ENCODE measurements at regions not wholly inside any gene's neighbourhood (a gene's known extent, or its start where the extent isn't known, plus 50 kb on each side); places are given as distances from the start of the nearest gene placed in this dataset.
"Not testable (repeated sequence)": the region's sequence is repeated elsewhere in the genome, so short reads cannot be mapped to it uniquely, and the experiment has no call there.

DNA sequence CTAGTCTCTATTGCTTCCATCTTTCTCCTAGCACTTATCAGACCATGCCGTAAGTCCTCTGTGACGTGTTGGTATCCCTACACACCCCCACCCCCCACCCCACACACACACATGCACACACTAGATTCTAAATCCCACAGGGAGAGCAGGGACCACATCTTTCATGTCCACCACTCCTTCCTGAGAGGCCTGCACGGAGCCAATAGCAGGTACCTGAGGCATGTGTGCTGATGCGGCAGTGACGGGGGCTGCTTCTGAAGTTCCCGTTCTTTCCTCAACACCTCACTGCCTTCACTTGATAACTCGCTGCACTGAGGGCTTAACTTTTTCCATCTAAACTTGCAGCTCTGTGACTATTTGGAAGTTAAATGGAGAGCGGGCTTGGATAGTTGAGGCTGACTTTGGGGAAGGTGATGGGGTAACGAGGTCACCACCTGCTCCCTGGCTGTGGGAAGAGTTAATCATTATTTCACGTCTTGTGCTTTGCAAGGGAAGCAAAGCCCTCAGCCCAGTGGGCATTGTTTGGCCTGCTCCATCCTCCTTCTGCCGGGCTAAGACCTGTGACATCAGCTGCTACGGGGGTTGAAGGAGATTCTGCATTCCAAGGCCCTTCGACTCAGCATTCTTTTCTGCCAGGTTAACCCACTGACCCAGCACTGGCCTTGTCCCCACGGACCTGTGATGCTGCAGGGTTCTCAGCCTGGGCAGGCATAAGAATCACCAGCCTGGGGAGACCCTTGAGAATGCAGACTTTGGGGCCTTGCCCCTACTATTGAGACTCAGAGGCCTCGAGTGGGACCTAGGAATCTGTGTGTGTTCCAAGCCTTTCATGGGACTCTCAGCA, 187.8 kb downstream of the ANKRD60 start:
- H3K27me3 ChIP-seq (ENCODE audit: insufficient read depth, low read length), result no peaks in the 10 kb centered on the region
- H3K4me3 Mint-ChIP-seq, result no peak overlapping the region
- H3K9me3 Mint-ChIP-seq, result no peaks in the 10 kb centered on the region
- H3K27me3 Mint-ChIP-seq, result peaks cover 10 to 15% of the 10 kb centered on the region in 2 donors
- H3K4me3 ChIP-seq (ENCODE audit: low read length in 2 of 2), result no peak overlapping the region
- ChIA-PET POLR2A (ENCODE audit: partially characterized antibody) (no interaction called here), CTCF (ENCODE audit: partially characterized antibody) (no interaction called here)
- intact Hi-C loops (cut with micrococcal nuclease), result no loop called here
- H3K27ac Mint-ChIP-seq, result no peak overlapping the region
- no peak for DNase-seq
- H3K27ac ChIP-seq (ENCODE audit: low read depth, low read length), result no peak overlapping the region
- H3K36me3 Mint-ChIP-seq, result no peaks in the 10 kb centered on the region
- H3K4me1 ChIP-seq (ENCODE audit: insufficient read depth, low read length), result no peaks in the 10 kb centered on the region
- no peaks in the 10 kb centered on the region for H3K36me3 ChIP-seq (ENCODE audit: insufficient read depth, low read length)
- H3K4me1 Mint-ChIP-seq, result peaks cover 0 to 2% (median 0%) of the 10 kb centered on the region in 4 donors
- H3K9me3 ChIP-seq (ENCODE audit: control insufficient read depth in 1 of 2, low read length in 2 of 2), result no peaks in the 10 kb centered on the region

DNA sequence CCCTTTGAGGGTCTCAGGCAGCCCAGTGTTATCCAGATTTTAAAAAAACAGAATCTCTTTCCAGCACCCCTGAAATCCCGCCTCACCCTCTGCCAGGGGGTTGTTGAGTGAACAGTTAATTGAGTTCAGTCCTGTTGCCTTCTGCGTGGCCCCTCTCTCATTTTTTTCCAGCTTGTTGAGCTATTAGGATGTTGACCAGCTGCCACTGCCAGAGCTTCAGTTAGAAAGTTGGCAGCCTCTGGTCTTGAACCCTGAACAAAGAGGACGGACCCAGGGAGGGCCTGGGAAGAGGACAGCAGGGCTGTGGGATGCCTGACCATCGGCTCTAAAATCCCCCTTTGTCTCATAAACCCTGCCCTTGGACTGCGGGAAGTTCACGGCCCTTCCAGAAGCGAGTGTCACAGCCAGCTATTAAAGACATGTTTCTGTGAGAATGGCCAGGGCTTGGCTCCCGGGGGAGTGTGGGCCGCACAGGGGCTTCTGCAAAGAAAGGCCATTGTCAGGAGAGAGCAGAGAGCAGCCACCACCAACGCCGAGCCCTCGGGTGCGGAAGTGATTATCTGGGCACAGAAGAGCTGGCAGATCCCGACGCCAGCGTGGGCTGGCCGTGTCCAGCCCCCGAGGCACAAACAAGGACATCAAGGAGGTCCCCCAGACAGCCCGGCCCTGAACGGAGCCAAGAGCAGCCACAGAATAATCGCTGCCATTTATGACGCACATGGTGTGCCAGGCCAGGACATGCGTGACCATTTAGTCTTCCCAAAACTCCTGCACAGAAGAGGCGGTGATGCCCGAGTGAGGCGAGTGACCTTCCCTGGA, 189.0 kb downstream of the ANKRD60 start:
- ChIA-PET CTCF (ENCODE audit: partially characterized antibody) (no interaction called here), POLR2A (ENCODE audit: partially characterized antibody) (no interaction called here)
- DNase-seq, result no peak
- no peak overlapping the region for H3K4me3 ChIP-seq (ENCODE audit: low read length in 2 of 2)
- Mint-ChIP-seq H3K27me3 (peaks cover 10 to 19% of the 10 kb centered on the region in 2 donors), H3K9me3 (peaks cover 0 to 1% (median 0%) of the 10 kb centered on the region in 8 donors), H3K4me3 (no peak overlapping the region), H3K36me3 (no peaks in the 10 kb centered on the region), H3K27ac (peak overlapping the region in 1 of 7 donors; percentile 31), H3K4me1 (peaks cover 0 to 2% (median 0%) of the 10 kb centered on the region in 4 donors)
- intact Hi-C loops (cut with micrococcal nuclease), result no loop called here
- no peaks in the 10 kb centered on the region for H3K36me3 ChIP-seq (ENCODE audit: insufficient read depth, low read length)
- no peaks in the 10 kb centered on the region for H3K9me3 ChIP-seq (ENCODE audit: control insufficient read depth in 1 of 2, low read length in 2 of 2)
- no peaks in the 10 kb centered on the region for H3K27me3 ChIP-seq (ENCODE audit: insufficient read depth, low read length)
- H3K27ac ChIP-seq (ENCODE audit: low read depth, low read length), result no peak overlapping the region
- H3K4me1 ChIP-seq (ENCODE audit: insufficient read depth, low read length), result no peaks in the 10 kb centered on the region

DNA sequence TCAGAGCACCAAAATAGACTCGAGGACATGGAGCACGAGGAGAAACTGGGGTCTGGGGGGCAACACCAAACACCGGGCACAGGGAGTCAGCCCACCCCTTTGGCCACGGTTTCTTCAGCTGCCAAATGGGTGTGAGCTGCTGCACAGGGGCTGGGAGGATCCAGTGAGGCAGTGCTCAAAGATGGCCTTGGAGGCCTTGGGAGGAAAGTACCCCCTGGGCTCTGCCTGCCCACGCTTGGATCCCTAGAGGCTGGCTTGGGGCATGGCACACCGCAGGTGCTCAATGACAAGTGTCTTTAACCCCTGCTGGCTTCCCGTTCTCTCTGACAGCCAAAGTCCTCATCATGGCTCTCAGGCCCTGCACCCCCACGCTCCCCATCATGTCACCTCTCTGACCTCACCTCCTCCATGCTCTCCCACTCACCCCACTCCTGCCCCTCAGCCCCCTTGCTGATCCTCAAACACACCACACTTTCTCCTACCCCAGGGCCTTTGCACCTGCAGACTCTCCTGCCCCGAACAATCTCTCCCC, 190.3 kb downstream of the ANKRD60 start:
- ChIA-PET POLR2A (ENCODE audit: partially characterized antibody) (no interaction called here), CTCF (ENCODE audit: partially characterized antibody) (no interaction called here)
- Mint-ChIP-seq H3K27ac (peak overlapping the region in 1 of 7 donors; percentile 49), H3K4me3 (no peak overlapping the region), H3K4me1 (peaks cover 0 to 2% (median 0%) of the 10 kb centered on the region in 4 donors), H3K27me3 (peaks cover 15 to 24% of the 10 kb centered on the region in 2 donors), H3K36me3 (no peaks in the 10 kb centered on the region), H3K9me3 (peaks cover 0 to 1% (median 0%) of the 10 kb centered on the region in 8 donors)
- intact Hi-C loops (cut with micrococcal nuclease), result no loop called here
- DNase-seq, result no peak
- no peaks in the 10 kb centered on the region for H3K36me3 ChIP-seq (ENCODE audit: insufficient read depth, low read length)
- H3K27me3 ChIP-seq (ENCODE audit: insufficient read depth, low read length), result no peaks in the 10 kb centered on the region
- no peak overlapping the region for H3K27ac ChIP-seq (ENCODE audit: low read depth, low read length)
- H3K4me3 ChIP-seq (ENCODE audit: low read length in 2 of 2), result no peak overlapping the region
- no peaks in the 10 kb centered on the region for H3K4me1 ChIP-seq (ENCODE audit: insufficient read depth, low read length)
- H3K9me3 ChIP-seq (ENCODE audit: control insufficient read depth in 1 of 2, low read length in 2 of 2), result no peaks in the 10 kb centered on the region

DNA sequence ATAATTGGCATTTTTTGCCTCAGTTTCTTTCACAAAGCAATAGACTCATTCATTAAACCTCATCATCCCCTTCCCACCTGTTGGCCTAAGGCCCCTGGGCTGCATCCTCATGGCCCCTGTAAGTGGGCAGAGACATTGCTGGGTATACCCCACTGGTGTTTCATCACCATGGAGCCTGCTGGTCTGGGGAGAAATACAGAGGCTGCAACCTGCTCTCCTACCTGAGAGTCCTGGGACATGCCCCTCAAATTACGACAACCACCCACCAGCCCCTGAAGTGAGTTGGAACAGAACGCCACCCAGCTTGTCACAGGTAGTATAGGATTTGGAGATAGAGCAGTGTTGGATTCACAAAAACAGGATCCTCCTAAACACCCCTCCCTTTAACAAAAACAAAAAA, 190.8 kb downstream of the ANKRD60 start:
- Histone ChIP-seq H3K27ac (ENCODE audit: low read depth, low read length) (no peak overlapping the region), H3K36me3 (ENCODE audit: insufficient read depth, low read length) (no peaks in the 10 kb centered on the region), H3K27me3 (ENCODE audit: insufficient read depth, low read length) (no peaks in the 10 kb centered on the region), H3K9me3 (ENCODE audit: control insufficient read depth in 1 of 2, low read length in 2 of 2) (no peaks in the 10 kb centered on the region), H3K4me1 (ENCODE audit: insufficient read depth, low read length) (no peaks in the 10 kb centered on the region), H3K4me3 (ENCODE audit: low read length in 2 of 2) (no peak overlapping the region)
- H3K36me3 Mint-ChIP-seq, result no peaks in the 10 kb centered on the region
- no peak overlapping the region for H3K4me3 Mint-ChIP-seq
- H3K27me3 Mint-ChIP-seq, result peaks cover 16 to 25% of the 10 kb centered on the region in 2 donors
- H3K9me3 Mint-ChIP-seq, result peaks cover 0 to 4% (median 0%) of the 10 kb centered on the region in 8 donors
- intact Hi-C loops (cut with micrococcal nuclease), result no loop called here
- POLR2A ChIA-PET (ENCODE audit: partially characterized antibody), result no interaction called here
- peaks cover 0 to 2% (median 0%) of the 10 kb centered on the region in 4 donors for H3K4me1 Mint-ChIP-seq
- CTCF ChIA-PET (ENCODE audit: partially characterized antibody), result no interaction called here
- no peak overlapping the region for H3K27ac Mint-ChIP-seq
- DNase-seq, result no peak

DNA sequence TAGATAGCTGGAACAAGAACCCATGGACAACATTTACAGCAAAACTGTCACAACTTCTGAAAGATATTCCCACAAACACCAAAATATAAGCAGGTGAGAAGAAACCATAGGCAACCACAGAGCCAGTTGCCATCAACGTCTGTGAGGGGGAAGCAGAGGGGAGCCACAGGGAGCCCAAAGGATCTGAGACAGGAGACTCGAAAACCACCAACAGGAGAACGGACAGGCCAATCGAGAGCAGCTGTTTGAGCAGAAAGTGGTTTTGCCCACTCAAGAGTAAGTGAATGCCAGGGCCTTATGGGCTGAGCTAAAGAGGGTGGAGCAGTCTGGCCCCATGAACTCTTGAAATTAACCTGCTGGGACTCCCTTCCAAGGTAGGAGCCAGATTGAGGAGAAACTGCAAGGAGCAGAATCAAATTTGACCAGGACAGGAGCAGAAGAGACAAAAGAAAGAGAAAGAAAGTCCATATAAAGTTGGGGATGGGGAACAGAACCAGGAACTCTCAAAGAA, 195.4 kb downstream of the ANKRD60 start:
- no peak overlapping the region for H3K4me3 Mint-ChIP-seq
- ChIA-PET CTCF (ENCODE audit: partially characterized antibody) (no interaction called here), POLR2A (ENCODE audit: partially characterized antibody) (no interaction called here)
- no peak overlapping the region for H3K27ac Mint-ChIP-seq
- H3K27me3 Mint-ChIP-seq, result peaks cover 22 to 29% of the 10 kb centered on the region in 2 donors
- H3K36me3 Mint-ChIP-seq, result no peaks in the 10 kb centered on the region
- no peak for DNase-seq
- Histone ChIP-seq H3K9me3 (ENCODE audit: control insufficient read depth in 1 of 2, low read length in 2 of 2) (no peaks in the 10 kb centered on the region), H3K27ac (ENCODE audit: low read depth, low read length) (no peak overlapping the region), H3K27me3 (ENCODE audit: insufficient read depth, low read length) (no peaks in the 10 kb centered on the region), H3K4me1 (ENCODE audit: insufficient read depth, low read length) (no peaks in the 10 kb centered on the region), H3K4me3 (ENCODE audit: low read length in 2 of 2) (no peak overlapping the region), H3K36me3 (ENCODE audit: insufficient read depth, low read length) (no peaks in the 10 kb centered on the region)
- intact Hi-C loops (cut with micrococcal nuclease), result no loop called here
- peaks cover 0 to 4% (median 0%) of the 10 kb centered on the region in 8 donors for H3K9me3 Mint-ChIP-seq
- peaks cover 0 to 2% (median 0%) of the 10 kb centered on the region in 4 donors for H3K4me1 Mint-ChIP-seq

DNA sequence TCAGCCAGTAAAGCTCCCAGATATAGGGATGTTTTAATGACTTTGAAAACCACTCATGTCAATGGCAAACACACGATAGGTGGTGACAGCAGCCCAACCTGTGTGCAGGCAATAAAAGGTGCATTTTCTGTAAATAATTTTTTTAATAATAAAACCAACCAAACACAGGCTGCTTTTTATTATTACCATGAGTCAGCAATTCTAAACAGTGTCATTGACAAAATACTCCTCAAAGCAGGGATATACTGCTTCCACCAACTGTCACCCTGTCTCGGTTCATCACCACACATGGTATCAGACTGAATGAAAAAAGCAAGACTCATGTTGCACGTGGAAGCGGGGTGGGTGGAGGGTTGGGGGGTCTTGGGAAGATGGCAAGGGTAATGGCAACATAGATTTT, 195.9 kb downstream of the ANKRD60 start:
- no peak for DNase-seq
- H3K27me3 ChIP-seq (ENCODE audit: insufficient read depth, low read length), result no peaks in the 10 kb centered on the region
- peaks cover 0 to 2% (median 0%) of the 10 kb centered on the region in 4 donors for H3K4me1 Mint-ChIP-seq
- no peak overlapping the region for H3K4me3 Mint-ChIP-seq
- H3K27me3 Mint-ChIP-seq, result peaks cover 22 to 29% of the 10 kb centered on the region in 2 donors
- ChIA-PET CTCF (ENCODE audit: partially characterized antibody) (no interaction called here), POLR2A (ENCODE audit: partially characterized antibody) (no interaction called here)
- no peak overlapping the region for H3K27ac Mint-ChIP-seq
- H3K4me1 ChIP-seq (ENCODE audit: insufficient read depth, low read length), result no peaks in the 10 kb centered on the region
- H3K36me3 Mint-ChIP-seq, result no peaks in the 10 kb centered on the region
- H3K4me3 ChIP-seq (ENCODE audit: low read length in 2 of 2), result no peak overlapping the region
- peaks cover 0 to 4% (median 0%) of the 10 kb centered on the region in 8 donors for H3K9me3 Mint-ChIP-seq
- H3K27ac ChIP-seq (ENCODE audit: low read depth, low read length), result no peak overlapping the region
- intact Hi-C loops (cut with micrococcal nuclease), result no loop called here
- H3K36me3 ChIP-seq (ENCODE audit: insufficient read depth, low read length), result no peaks in the 10 kb centered on the region
- H3K9me3 ChIP-seq (ENCODE audit: control insufficient read depth in 1 of 2, low read length in 2 of 2), result no peaks in the 10 kb centered on the region

DNA sequence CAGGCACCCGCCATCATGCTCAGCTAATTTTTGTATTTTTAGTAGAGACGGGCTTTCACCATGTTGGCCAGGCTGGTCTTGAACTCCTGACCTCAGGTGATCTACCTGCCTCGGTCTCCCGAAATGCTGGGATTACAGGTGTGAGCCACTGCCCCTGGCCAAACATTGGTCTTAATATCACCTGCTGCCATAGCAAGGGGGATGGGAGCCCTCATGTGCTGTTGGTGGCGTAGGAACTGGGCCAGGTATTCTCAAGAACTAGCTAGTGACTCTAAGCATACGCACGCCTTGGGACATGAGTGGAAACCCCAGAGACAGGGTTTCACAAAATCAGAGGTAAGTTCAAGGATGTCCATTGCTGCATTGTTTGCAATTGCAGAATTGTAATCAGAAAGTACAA, 197.1 kb downstream of the ANKRD60 start:
- H3K27me3 ChIP-seq (ENCODE audit: insufficient read depth, low read length); H3K9me3 ChIP-seq (ENCODE audit: control insufficient read depth in 1 of 2, low read length in 2 of 2); H3K36me3 Mint-ChIP-seq; H3K27ac ChIP-seq (ENCODE audit: low read depth, low read length); H3K9me3 Mint-ChIP-seq; H3K4me1 Mint-ChIP-seq; DNase-seq; POLR2A ChIA-PET (ENCODE audit: partially characterized antibody); H3K4me3 ChIP-seq (ENCODE audit: low read length in 2 of 2); H3K4me1 ChIP-seq (ENCODE audit: insufficient read depth, low read length); intact Hi-C loops (cut with micrococcal nuclease); H3K4me3 Mint-ChIP-seq; H3K36me3 ChIP-seq (ENCODE audit: insufficient read depth, low read length); CTCF ChIA-PET (ENCODE audit: partially characterized antibody); H3K27ac Mint-ChIP-seq: not testable (repeated sequence)
- H3K27me3 Mint-ChIP-seq, result peaks cover 20 to 32% of the 10 kb centered on the region in 2 donors
